ENCODE measurements at regions not wholly inside any gene's neighbourhood (a gene's known extent, or its start where the extent isn't known, plus 50 kb on each side); places are given as distances from the start of the nearest gene placed in this dataset.
"Not testable (repeated sequence)": the region's sequence is repeated elsewhere in the genome, so short reads cannot be mapped to it uniquely, and the experiment has no call there.

DNA sequence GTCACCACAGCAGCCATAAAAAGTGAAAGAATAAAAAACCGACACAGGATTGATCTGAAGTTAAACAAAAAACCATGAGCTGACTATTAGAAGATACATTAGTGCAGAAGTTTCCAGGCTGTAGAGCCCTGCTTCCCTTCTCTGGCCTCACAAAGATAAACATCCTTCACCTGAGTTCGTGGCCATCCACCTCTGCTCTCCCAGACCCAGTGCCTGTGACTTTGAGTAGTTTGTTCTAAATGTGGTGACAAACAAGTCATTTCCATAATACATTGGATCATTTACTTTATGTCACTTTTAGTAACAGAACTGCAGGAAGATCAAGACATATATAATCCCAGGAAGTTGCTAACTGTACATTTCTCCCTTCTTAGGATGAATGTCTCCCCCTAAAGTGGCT, 241.9 kb upstream of the MAP2 start:
- TF ChIP-seq, protein P1, sequence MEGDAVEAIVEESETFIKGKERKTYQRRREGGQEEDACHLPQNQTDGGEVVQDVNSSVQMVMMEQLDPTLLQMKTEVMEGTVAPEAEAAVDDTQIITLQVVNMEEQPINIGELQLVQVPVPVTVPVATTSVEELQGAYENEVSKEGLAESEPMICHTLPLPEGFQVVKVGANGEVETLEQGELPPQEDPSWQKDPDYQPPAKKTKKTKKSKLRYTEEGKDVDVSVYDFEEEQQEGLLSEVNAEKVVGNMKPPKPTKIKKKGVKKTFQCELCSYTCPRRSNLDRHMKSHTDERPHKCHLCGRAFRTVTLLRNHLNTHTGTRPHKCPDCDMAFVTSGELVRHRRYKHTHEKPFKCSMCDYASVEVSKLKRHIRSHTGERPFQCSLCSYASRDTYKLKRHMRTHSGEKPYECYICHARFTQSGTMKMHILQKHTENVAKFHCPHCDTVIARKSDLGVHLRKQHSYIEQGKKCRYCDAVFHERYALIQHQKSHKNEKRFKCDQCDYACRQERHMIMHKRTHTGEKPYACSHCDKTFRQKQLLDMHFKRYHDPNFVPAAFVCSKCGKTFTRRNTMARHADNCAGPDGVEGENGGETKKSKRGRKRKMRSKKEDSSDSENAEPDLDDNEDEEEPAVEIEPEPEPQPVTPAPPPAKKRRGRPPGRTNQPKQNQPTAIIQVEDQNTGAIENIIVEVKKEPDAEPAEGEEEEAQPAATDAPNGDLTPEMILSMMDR (IDR thresholded peaks at IDR 0.05; ENCODE audit: insufficient read depth, low read length, severe bottlenecking) = no peak
- no peak for DNase-seq (ENCODE audit: low read depth)
- H3K27me3 ChIP-seq (ENCODE audit: control insufficient read depth, insufficient read depth, low read length) = no peaks in the 10 kb centered on the region
- no peak for FAIRE-seq
- no peaks in the 10 kb centered on the region for H3K36me3 ChIP-seq (ENCODE audit: control insufficient read depth, insufficient read depth, low read length)
- H3K4me3 ChIP-seq (ENCODE audit: low read depth, low read length) = no peak overlapping the region

DNA sequence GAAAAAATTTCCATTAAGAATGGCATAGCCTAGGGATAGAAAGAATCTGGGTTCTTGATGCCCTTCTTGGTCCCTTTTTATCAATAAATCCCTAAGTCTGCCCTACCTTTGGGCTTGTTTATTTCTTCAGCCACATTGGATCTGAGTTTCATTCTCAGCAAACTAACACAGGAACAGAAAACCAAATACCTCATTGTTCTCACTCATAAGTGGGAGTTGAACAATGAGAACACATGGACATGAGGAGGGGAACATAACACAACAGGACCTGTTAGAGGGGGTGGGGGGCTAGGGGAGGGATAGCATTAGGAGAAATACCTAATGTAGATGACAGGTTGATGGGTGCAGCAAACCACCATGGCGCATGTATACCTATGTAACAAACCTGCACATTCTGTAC, 237.0 kb upstream of the MAP2 start:
- DNase-seq (ENCODE audit: low read depth); FAIRE-seq; H3K36me3 ChIP-seq (ENCODE audit: control insufficient read depth, insufficient read depth, low read length); H3K4me3 ChIP-seq (ENCODE audit: low read depth, low read length); H3K27me3 ChIP-seq (ENCODE audit: control insufficient read depth, insufficient read depth, low read length): not testable (repeated sequence)

DNA sequence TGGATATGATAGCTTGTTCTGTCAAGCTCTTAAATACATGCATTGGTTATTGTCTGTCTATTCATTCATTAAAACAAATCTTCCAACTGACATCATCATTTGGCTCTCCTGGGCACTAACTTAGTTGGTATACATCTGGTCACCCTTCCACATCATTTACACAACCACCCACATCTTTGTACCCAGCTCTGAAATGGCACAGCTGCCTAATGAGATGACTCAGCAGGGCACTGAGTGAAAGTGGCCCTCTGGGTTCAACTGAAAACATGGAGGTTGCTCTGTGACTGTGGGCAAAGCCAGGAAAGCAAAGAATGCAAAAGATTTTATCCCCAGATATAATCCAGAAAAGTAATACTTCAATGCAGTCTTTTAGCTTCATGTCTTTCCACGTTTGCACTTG, 234.0 kb upstream of the MAP2 start:
- Histone ChIP-seq H3K4me3 (ENCODE audit: low read depth, low read length) (no peak overlapping the region), H3K27me3 (ENCODE audit: control insufficient read depth, insufficient read depth, low read length) (no peaks in the 10 kb centered on the region), H3K36me3 (ENCODE audit: control insufficient read depth, insufficient read depth, low read length) (no peaks in the 10 kb centered on the region)
- no peak for FAIRE-seq
- TF ChIP-seq, protein P1 (IDR thresholded peaks at IDR 0.05; ENCODE audit: insufficient read depth, low read length, severe bottlenecking) = no peak
- DNase-seq (ENCODE audit: low read depth) = no peak

DNA sequence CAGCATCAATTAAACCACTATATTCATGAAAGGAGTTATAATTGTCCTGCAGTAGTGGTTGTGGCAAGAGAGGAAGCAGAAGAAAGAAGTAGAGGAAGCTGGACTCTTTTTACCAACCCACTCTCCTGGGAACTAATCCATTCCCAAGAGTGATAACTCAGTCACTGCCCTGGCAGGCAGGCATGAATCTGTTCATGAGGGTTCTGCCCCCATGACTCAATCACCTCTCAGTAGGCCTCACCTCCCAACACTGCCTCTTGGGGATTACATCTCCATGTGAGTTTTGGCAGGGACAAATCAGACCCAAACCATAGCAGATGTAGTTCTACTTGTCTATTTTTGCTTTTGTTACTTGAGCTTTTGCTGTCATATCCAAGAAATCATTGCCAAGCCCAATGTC, 232.7 kb upstream of the MAP2 start:
- Histone ChIP-seq H3K27me3 (ENCODE audit: control insufficient read depth, insufficient read depth, low read length) (no peaks in the 10 kb centered on the region), H3K4me3 (ENCODE audit: low read depth, low read length) (no peak overlapping the region), H3K36me3 (ENCODE audit: control insufficient read depth, insufficient read depth, low read length) (no peaks in the 10 kb centered on the region)
- TF ChIP-seq, protein P1 (IDR thresholded peaks at IDR 0.05; ENCODE audit: insufficient read depth, low read length, severe bottlenecking) = no peak
- FAIRE-seq (no peak), DNase-seq (ENCODE audit: low read depth) (peak; percentile 29)

DNA sequence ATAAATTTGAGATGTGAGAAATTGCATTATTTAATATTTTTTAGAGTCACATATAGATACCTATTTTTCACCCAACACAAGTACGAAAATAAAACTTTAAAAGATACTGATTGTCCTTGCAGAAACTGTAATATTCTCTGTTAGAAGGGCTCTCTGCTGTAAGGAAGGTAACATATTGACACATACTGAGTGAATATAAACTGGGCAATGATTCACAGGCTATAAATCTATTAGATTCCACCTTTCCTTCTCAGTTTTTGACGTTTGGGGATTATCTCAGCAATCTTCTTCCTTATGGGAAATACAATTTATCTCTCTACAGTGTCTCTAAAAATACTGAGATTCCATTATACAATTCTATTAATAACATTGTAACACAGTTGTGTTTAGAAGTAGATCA, 229.1 kb upstream of the MAP2 start:
- Histone ChIP-seq H3K36me3 (ENCODE audit: control insufficient read depth, insufficient read depth, low read length) (no peaks in the 10 kb centered on the region), H3K4me3 (ENCODE audit: low read depth, low read length) (no peak overlapping the region), H3K27me3 (ENCODE audit: control insufficient read depth, insufficient read depth, low read length) (no peaks in the 10 kb centered on the region)
- TF ChIP-seq, protein P1 (IDR thresholded peaks at IDR 0.05; ENCODE audit: insufficient read depth, low read length, severe bottlenecking) = no peak
- DNase-seq (ENCODE audit: low read depth) (no peak), FAIRE-seq (no peak)

DNA sequence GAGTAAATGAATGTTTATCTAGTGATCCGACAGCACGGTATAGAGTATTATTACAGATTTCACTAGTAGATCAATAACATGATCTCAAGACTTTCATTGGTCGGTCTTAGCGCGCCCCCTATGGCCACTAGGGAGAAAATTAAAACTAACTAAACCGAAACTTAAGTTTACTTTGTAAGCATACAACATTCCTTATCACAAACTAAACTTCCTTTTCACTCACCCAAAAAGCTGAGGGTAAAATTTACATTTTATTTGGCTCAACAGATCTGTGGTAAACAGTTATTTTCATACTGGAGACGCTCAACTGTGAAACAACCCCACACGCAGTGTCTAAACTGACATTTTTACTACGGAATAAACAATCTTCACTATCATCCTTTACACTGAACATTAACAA, 215.6 kb upstream of the MAP2 start:
- Histone ChIP-seq H3K27me3 (ENCODE audit: control insufficient read depth, insufficient read depth, low read length) (no peaks in the 10 kb centered on the region), H3K4me3 (ENCODE audit: low read depth, low read length) (no peak overlapping the region), H3K36me3 (ENCODE audit: control insufficient read depth, insufficient read depth, low read length) (no peaks in the 10 kb centered on the region)
- FAIRE-seq (no peak), DNase-seq (ENCODE audit: low read depth) (peak; percentile 24)
- TF ChIP-seq, protein P1 (IDR thresholded peaks at IDR 0.05; ENCODE audit: insufficient read depth, low read length, severe bottlenecking) = peak; percentile 50
